ENCODE measurements at regions not wholly inside any gene's neighbourhood (a gene's known extent, or its start where the extent isn't known, plus 50 kb on each side); places are given as distances from the start of the nearest gene placed in this dataset.

DNA sequence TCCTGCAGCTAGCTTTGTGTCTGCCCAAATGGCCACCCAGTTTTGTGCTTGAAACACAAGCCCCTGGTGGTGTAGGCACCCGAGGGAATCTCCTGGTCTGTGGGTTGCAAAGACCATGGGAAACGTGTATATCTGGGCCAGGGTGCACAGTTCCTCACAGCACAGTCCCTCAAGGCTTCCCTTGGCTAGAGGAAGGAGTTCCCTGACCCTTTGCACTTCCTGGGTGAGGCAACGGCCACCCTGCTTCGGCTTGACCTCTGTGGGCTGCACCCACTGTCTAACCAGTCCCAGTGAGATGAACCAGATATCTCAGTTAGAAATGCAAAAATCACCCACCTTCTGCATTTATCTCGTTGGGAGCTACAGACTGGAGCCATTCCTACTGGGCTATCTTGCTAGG, 865.0 kb upstream of the ACO1 start:
- Histone ChIP-seq H2BK20ac (ENCODE audit: low read length) (no peak overlapping the region), H3K4me1 (replicated peaks in 1 of 4; ENCODE audit: control insufficient read depth in 3 of 4, insufficient read depth in 4 of 4, low read length in 3 of 4) (0 out of 7 replicates have a peak, but pooled peaks cover 0 to 7% (median 0%) of the 10 kb centered on the region in 4 experiments), H2AFZ (ENCODE audit: low read length) (peak overlapping the region; percentile 62; the same call in 1 of the 2 replicates), H4K8ac (ENCODE audit: extremely low read depth, insufficient read depth, low read length) (no peak overlapping the region), H2BK120ac (replicated peaks; ENCODE audit: low read depth, low read length) (no peak overlapping the region), H3K36me3 (ENCODE audit: control insufficient read depth in 2 of 4, insufficient read depth in 4 of 4, low read length in 3 of 4) (no peaks in the 10 kb centered on the region), H3K27ac (ENCODE audit: low read depth, low read length) (no peak overlapping the region; the same call in 1 of the 2 replicates), H3K18ac (ENCODE audit: extremely low read depth, low read length) (peak overlapping the region; percentile 71; the same call in 1 of the 2 replicates), H3K4me2 (ENCODE audit: insufficient read depth in 1 of 2, low read depth in 2 of 2, low read length in 2 of 2) (no peak overlapping the region), H3K9ac (replicated peaks in 1 of 4; ENCODE audit: extremely low read depth in 1 of 4, low read depth in 3 of 4, low read length in 3 of 4) (no peak overlapping the region), H3K14ac (ENCODE audit: insufficient read length) (no peak overlapping the region), H3K4ac (replicated peaks; ENCODE audit: insufficient read length, low read depth, low read length) (no peak overlapping the region), H3K23ac (ENCODE audit: insufficient read length) (no peak overlapping the region), H3K23me2 (ENCODE audit: low read depth, low read length) (no peaks in the 10 kb centered on the region), H2AK5ac (ENCODE audit: low read depth, low read length) (no peak overlapping the region), H2BK5ac (ENCODE audit: low read depth, low read length) (no peak overlapping the region), H4K91ac (replicated peaks; ENCODE audit: insufficient read length, low read length) (no peak overlapping the region), H3K4me3 (ENCODE audit: extremely low read depth in 1 of 4, insufficient read depth in 2 of 4, low read depth in 3 of 4, low read length in 4 of 4) (no peak overlapping the region), H3K79me1 (ENCODE audit: low read depth, low read length) (no peaks in the 10 kb centered on the region), H2BK12ac (ENCODE audit: low read depth, low read length) (peak overlapping the region; percentile 50; the same call in 1 of the 2 replicates), H4K5ac (ENCODE audit: insufficient read length, low read depth, low read length) (no peak overlapping the region), H3K56ac (replicated peaks; ENCODE audit: insufficient read length, low read depth, low read length) (no peak overlapping the region), H3K9me3 (ENCODE audit: insufficient read depth in 2 of 2, low read depth in 1 of 2, low read length in 1 of 2) (no peaks in the 10 kb centered on the region), H3K79me2 (ENCODE audit: control insufficient read depth in 1 of 2, insufficient read depth in 2 of 2, low read length in 2 of 2) (no peaks in the 10 kb centered on the region), H4K20me1 (replicated peaks in 1 of 2; ENCODE audit: control insufficient read depth in 1 of 2, insufficient read depth in 2 of 2, low read length in 2 of 2) (no peaks in the 10 kb centered on the region), H3K27me3 (replicated peaks in 1 of 4; ENCODE audit: control insufficient read depth in 3 of 4, extremely low read depth in 1 of 4, insufficient read depth in 3 of 4, low read length in 3 of 4) (no peaks in the 10 kb centered on the region), H2BK15ac (ENCODE audit: low read length) (no peak overlapping the region)
- FAIRE-seq (no peak), DNase-seq (ENCODE audit: low read depth in 1 of 2, low spot score in 2 of 2) (no peak)
- CTCF ChIA-PET (ENCODE audit: partially characterized antibody), result interaction anchor here (0.8 kb wide), 1 partner anchor 22 kb away, joined by 5 read pairs; no protein-coding TSS in a partner anchor
- POLR2A ChIA-PET (ENCODE audit: partially characterized antibody), result no interaction called here
- TF ChIP-seq NANOG (IDR thresholded peaks at IDR 0.05; ENCODE audit: insufficient read depth, low read depth, low read length, poor library complexity, severe bottlenecking) (no peak), POLR2A (IDR thresholded peaks at IDR 0.05; ENCODE audit: control extremely low read depth in 1 of 2, low read depth in 2 of 2, low read length in 2 of 2) (no peak), RXRA (IDR thresholded peaks at IDR 0.05; ENCODE audit: insufficient read depth, low read depth, low read length) (no peak), HDAC6 (IDR thresholded peaks at IDR 0.05; ENCODE audit: low read depth, low read length) (no peak), CTCF (IDR thresholded peaks at IDR 0.05; ENCODE audit: control extremely low read depth in 1 of 3, insufficient read depth in 1 of 3, low read depth in 1 of 3, low read length in 3 of 3) (no peak), HDAC2 (IDR thresholded peaks at IDR 0.05; ENCODE audit: borderline replicate concordance in 1 of 2, low read depth in 2 of 2, low read length in 2 of 2) (no peak), BRCA1 (IDR thresholded peaks at IDR 0.05; ENCODE audit: low read depth, low read length) (no peak), BCL11A (IDR thresholded peaks at IDR 0.05; ENCODE audit: low read depth in 2 of 2, low read length in 2 of 2) (no peak), KDM5A (IDR thresholded peaks at IDR 0.05; ENCODE audit: low read length) (no peak), RBBP5 (IDR thresholded peaks at IDR 0.05; ENCODE audit: borderline replicate concordance, low read depth, low read length) (no peak), JUND (IDR thresholded peaks at IDR 0.05; ENCODE audit: low read length) (no peak), EZH2 (IDR thresholded peaks at IDR 0.05; ENCODE audit: low read depth, low read length, severe bottlenecking) (no peak)
- WGBS, 2 experiments (ENCODE audit: extremely low coverage in 1 of 2, insufficient coverage in 1 of 2, insufficient read length in 1 of 2, insufficient replicate concordance in 2 of 2, low coverage in 1 of 2, low lambda C conversion rate in 2 of 2, missing lambda C conversion rate in 1 of 2), result 74% methylated on average over 5 of the region's 5 CpGs; no CpG with 5 or more reads in 1 of the 2 experiments
